T-helper 9 cell (primary cell): ENCODE measurements at regions not wholly inside any gene's neighbourhood (a gene's known extent, or its start where the extent isn't known, plus 50 kb on each side); places are given as distances from the start of the nearest gene placed in this dataset.

Experiments
- DNase-seq: peaks from one replicate; pipeline ENCODE4 v3.0.0-alpha.2; 2020

GRCh38 chr7:94324380-94325121, 70.1 kb upstream of the COL1A2 start:
- DNase-seq: no peak

GRCh38 chr7:94325122-94325475, 69.6 kb upstream of the COL1A2 start:
- DNase-seq: no peak

DNA sequence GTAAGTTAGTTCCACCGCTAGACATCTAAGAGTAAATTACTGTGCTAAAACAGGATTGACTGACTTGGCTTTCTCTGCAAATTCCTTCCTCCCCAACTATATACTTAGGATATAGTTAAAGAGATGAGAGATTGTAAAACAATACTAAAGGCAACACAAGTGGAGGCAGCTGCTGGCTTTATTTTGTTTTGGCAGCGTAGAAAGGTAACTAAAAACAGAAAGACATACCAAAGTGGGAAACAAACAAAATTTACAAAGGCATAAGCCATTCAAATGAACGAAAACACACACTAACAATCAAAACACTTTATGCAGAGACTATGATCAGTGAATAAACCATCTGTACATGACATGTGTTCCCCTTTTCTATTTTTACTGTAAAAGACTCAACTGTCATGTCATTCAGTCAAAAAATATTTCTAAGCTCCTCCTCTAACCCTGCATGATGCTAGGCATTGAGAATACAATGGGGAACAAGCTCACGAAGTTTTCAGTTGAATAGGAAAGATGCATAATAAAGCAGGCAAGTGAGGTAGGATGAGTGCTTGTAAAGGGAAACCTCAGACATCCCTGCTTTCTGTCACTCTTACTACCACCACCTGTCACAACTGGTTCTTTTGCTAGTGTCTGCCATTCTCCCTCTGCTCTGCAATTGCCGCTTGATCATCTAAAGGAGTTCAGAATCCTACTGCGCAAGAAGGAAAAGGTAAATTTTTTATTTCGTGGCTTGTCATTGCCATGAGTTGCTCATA, 64.2 kb upstream of the COL1A2 start:
- DNase-seq: no peak

- no peak for DNase-seq
Observed at GRCh38 chr7:94332571-94332970, 62.1 kb upstream of the COL1A2 start.

DNA sequence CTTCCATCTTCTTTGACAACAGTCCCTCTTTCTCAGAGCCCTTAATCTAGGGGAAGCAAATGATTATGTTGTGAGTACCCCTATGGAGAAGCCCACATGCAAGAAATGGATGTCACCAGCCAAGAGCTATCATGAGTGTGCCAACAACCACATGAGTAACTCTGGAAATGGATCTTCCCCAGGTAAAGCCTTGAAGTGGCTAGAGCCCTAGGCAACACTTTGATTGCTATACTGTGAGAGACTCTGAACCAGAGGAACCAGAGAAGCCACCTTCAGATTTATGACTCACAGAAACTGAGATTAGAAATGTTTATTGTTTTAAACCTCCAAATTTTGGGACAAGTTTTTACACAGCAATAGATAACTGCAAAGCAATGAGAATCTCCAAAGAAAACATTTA, 60.9 kb upstream of the COL1A2 start:
- DNase-seq: no peak

DNA sequence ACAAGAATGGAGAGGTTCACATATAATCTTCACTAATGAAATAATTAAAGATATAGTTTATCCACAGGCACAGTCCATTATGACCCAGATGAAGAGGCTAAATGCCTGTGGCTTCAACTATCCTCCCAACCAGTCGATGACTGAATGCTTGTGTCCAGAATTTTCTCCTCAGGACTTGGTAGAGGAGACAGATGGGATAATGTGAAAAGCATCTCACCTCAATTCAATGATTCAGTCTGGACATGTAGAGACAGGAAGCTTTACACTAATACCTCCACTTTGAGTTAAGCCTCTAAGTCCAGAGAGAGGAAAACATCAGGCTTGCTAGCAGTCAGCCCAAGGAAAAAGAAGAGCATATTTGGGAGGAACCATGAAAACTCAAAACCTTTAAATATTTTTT, 59.1 kb upstream of the COL1A2 start:
- no peak for DNase-seq

- no peak for DNase-seq
Observed at GRCh38 chr7:94336009-94336408, 58.7 kb upstream of the COL1A2 start.

DNA sequence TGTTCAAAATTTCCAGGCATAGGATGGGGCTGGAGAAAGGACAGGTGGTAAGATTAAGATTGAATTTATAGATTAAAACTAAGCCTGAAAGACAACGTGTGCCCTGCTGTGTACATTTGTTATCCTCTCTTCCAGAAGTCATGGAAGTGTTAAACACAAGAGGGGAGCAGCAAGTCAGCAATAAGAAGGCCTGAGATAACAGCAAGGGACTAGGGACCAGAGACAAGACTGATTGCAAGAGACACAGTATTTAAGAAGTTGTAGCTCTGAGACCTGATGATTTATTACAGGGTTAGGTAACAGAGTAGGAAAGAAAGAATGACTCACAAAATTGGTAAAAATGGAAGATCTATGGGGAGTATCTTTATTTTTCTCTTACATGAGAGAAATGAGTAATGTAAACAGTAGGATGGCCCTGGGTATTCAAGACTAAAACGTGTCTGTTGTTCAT, 55.7 kb upstream of the COL1A2 start:
- DNase-seq: no peak

DNA sequence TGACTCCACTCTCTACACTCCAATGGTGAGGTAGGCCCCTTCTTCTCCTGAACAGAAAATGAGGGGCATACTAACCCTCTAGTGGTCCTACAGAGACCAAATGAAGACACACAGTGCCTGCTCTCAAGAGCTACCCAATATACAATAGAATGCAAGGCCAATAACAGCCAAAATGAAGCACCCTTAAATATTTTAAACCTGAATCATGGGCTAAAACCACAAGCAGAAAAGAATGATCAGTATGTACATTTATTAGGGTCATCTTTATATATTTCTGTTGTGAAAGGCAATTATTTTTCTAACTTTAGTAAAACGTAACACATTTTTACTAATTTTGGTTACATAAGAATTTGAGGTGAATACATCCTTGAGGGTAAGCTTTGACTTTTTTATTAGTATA, 49.9 kb upstream of the COL1A2 start:
- DNase-seq: no peak
